ENCODE measurements at regions not wholly inside any gene's neighbourhood (a gene's known extent, or its start where the extent isn't known, plus 50 kb on each side); places are given as distances from the start of the nearest gene placed in this dataset.
A peak's percentile ranks its signal among the peaks of the same experiment; 100 is the strongest.

GRCh38 chr6:94372229-94372628 lies 952.9 kb upstream of the EPHA7 start:
- DNase-seq (ENCODE audit: low spot score), result no peak

- DNase-seq (ENCODE audit: low spot score), result no peak
These were observed 948.0 kb upstream of the EPHA7 start for GRCh38 chr6:94367316-94367715.

- no peak for DNase-seq (ENCODE audit: low spot score)
These were observed 942.9 kb upstream of the EPHA7 start for GRCh38 chr6:94362061-94362864.

GRCh38 chr6:94361304-94362060 lies 942.1 kb upstream of the EPHA7 start:
- DNase-seq (ENCODE audit: low spot score), result no peak

GRCh38 chr6:94357381-94357980 lies 938.1 kb upstream of the EPHA7 start:
- no peak for DNase-seq (ENCODE audit: low spot score)

GRCh38 chr6:94350833-94351232 lies 931.5 kb upstream of the EPHA7 start:
- no peak for DNase-seq (ENCODE audit: low spot score)

- DNase-seq (ENCODE audit: low spot score), result no peak
These were observed 929.9 kb upstream of the EPHA7 start for GRCh38 chr6:94349227-94349626.

- DNase-seq (ENCODE audit: low spot score), result no peak
These were observed 925.5 kb upstream of the EPHA7 start for GRCh38 chr6:94344866-94345265.

- no peak for DNase-seq (ENCODE audit: low spot score)
These were observed 921.8 kb upstream of the EPHA7 start for GRCh38 chr6:94341173-94341572.

GRCh38 chr6:94323853-94324252 lies 904.5 kb upstream of the EPHA7 start:
- DNase-seq (ENCODE audit: low spot score), result no peak

GRCh38 chr6:94300424-94301144 lies 881.2 kb upstream of the EPHA7 start:
- no peak for DNase-seq (ENCODE audit: low spot score)

- DNase-seq (ENCODE audit: low spot score), result no peak
These were observed 869.8 kb upstream of the EPHA7 start for GRCh38 chr6:94289131-94289530.

- no peak for DNase-seq (ENCODE audit: low spot score)
These were observed 858.8 kb upstream of the EPHA7 start for GRCh38 chr6:94278146-94278545.

GRCh38 chr6:94272327-94272726 lies 853.0 kb upstream of the EPHA7 start:
- no peak for DNase-seq (ENCODE audit: low spot score)

- no peak for DNase-seq (ENCODE audit: low spot score)
These were observed 851.0 kb upstream of the EPHA7 start for GRCh38 chr6:94270091-94270948.

- no peak for DNase-seq (ENCODE audit: low spot score)
These were observed 849.9 kb upstream of the EPHA7 start for GRCh38 chr6:94269256-94269655.

- no peak for DNase-seq (ENCODE audit: low spot score)
These were observed 841.4 kb upstream of the EPHA7 start for GRCh38 chr6:94260765-94261164.

GRCh38 chr6:94254689-94255088 lies 835.3 kb upstream of the EPHA7 start:
- DNase-seq (ENCODE audit: low spot score), result peak; percentile 1

- no peak for DNase-seq (ENCODE audit: low spot score)
These were observed 832.5 kb upstream of the EPHA7 start for GRCh38 chr6:94251878-94252277.

GRCh38 chr6:94245395-94245794 lies 826.0 kb upstream of the EPHA7 start:
- no peak for DNase-seq (ENCODE audit: low spot score)

- no peak for DNase-seq (ENCODE audit: low spot score)
These were observed 819.5 kb upstream of the EPHA7 start for GRCh38 chr6:94238868-94239267.
